HepG2 (cell line): ENCODE measurements at regions not wholly inside any gene's neighbourhood (a gene's known extent, or its start where the extent isn't known, plus 50 kb on each side); places are given as distances from the start of the nearest gene placed in this dataset.

Source experiments
- ATAC-seq: fragments of 200-7000 bp; cut with Tn5 transposase; 3 replicates; pipeline ENCODE4 v1.9.1; 2020; ENCODE audit warnings: mild to moderate bottlenecking, moderate library complexity
- BruUV-seq: library from RNA; stranded (reverse); fragments of 400-500 nt; replicated peaks from 2 replicates; lab custom pipeline; 2021; lab: Mats Ljungman, UMichigan
- CTCF ChIA-PET: fragments of 300-600 bp; formaldehyde crosslinking; extraction: SDS; loops from one replicate; lab custom pipeline; 2021; ENCODE audit warnings: low total read pairs, inconsistent platforms, low intra/inter-chr PET ratio; lab: Yijun Ruan, JAX
- POLR2A ChIA-PET: fragments of 350-600 bp; sonication (Branson Sonifier 250); formaldehyde crosslinking; loops from one replicate; lab custom pipeline; 2020; ENCODE audit warnings: antibody characterized with exemption, inconsistent platforms; lab: Yijun Ruan, JAX
- DNase-seq: peaks from one replicate; pipeline ENCODE4 v3.0.0-alpha.2; 2015; ENCODE audit warnings: low spot score
- FAIRE-seq: peaks from 3 replicates; lab custom pipeline; 2011; peaks lifted over from hg19 to GRCh38; lab: Jason Lieb, UNC
- H2AFZ ChIP-seq: one replicate; pipeline ENCODE4 v1.6.1; 2011; ENCODE audit warnings: low read length, inconsistent platforms
- H3K27ac ChIP-seq: fragments of 300-600 bp; 3 replicates; pipeline ENCODE4 v1.8.0; 2011; ENCODE audit warnings: mixed run types, mild to moderate bottlenecking, mixed read lengths, low read length, inconsistent platforms; ENCODE audit not compliant: insufficient read depth; ENCODE audit errors: extremely low read length
- H3K27me3 ChIP-seq, 2 experiments: fragments of 200-600 bp in 1 of 2; 2 replicates in 1 of 2; 3 replicates in 1 of 2; pipeline versions ENCODE4 v1.6.0 to v1.8.0; 2011; ENCODE audit warnings: low read length in 2 of 2, mild to moderate bottlenecking in 2 of 2, moderate library complexity in 2 of 2, inconsistent platforms in 1 of 2; ENCODE audit not compliant: insufficient read depth in 2 of 2, control insufficient read depth in 1 of 2
- H3K36me3 ChIP-seq, 2 experiments: fragments of 200-600 bp in 1 of 2; replicated peaks in 1 of 2; 2 replicates in 1 of 2; 3 replicates in 1 of 2; pipeline versions ENCODE4 v1.5.1 to v1.8.0; 2011; ENCODE audit warnings: low read length in 2 of 2, inconsistent platforms in 1 of 2; ENCODE audit not compliant: insufficient read depth in 2 of 2, control insufficient read depth in 1 of 2
- H3K4me1 ChIP-seq: 2 replicates; pipeline ENCODE4 v1.5.1; 2012; ENCODE audit warnings: low read length, inconsistent platforms; ENCODE audit not compliant: insufficient read depth
- H3K4me2 ChIP-seq: 2 replicates; pipeline ENCODE4 v1.6.0; 2011; ENCODE audit warnings: low read depth, low read length, inconsistent platforms
- H3K4me3 ChIP-seq, 3 experiments: fragments of 200-600 bp in 1 of 3; sonication (generic), shearing (Covaris generic) in 1 of 3; replicated peaks in 1 of 3; 2 replicates each; pipeline ENCODE4 v1.5.1; 2011 to 2016; ENCODE audit warnings: low read length in 3 of 3, inconsistent platforms in 2 of 3, low read depth in 2 of 3, mild to moderate bottlenecking in 2 of 3, control low read depth in 1 of 3, mixed read lengths in 1 of 3; ENCODE audit not compliant: insufficient read depth in 1 of 3
- H3K79me2 ChIP-seq: one replicate; pipeline ENCODE4 v1.6.1; 2011; ENCODE audit warnings: low read length, inconsistent platforms; ENCODE audit not compliant: insufficient read depth
- H3K9ac ChIP-seq: 2 replicates; pipeline ENCODE4 v1.6.0; 2011; ENCODE audit warnings: mild to moderate bottlenecking, low read depth, low read length, inconsistent platforms; ENCODE audit not compliant: insufficient read depth
- H3K9me3 ChIP-seq: 2 replicates; pipeline ENCODE4 v1.5.1; 2012; ENCODE audit warnings: mild to moderate bottlenecking, low read length
- H4K20me1 ChIP-seq: 2 replicates; pipeline ENCODE4 v1.6.0; 2011; ENCODE audit warnings: inconsistent platforms, mild to moderate bottlenecking, low read length, moderate library complexity; ENCODE audit not compliant: insufficient read depth
- FOXJ3 ChIP-seq: sonication (generic); formaldehyde crosslinking; IDR thresholded peaks from 2 replicates; pipeline ENCODE4 v1.4.0; 2020; ENCODE audit warnings: missing genetic modification reagents, mild to moderate bottlenecking, borderline replicate concordance
- MLXIP ChIP-seq: sonication (generic); formaldehyde crosslinking; IDR thresholded peaks from 2 replicates; pipeline ENCODE4 v1.9.0; 2021; ENCODE audit warnings: missing genetic modification reagents, borderline replicate concordance
- MNT ChIP-seq: fragments of 450-650 bp; IDR thresholded peaks from 2 replicates; pipeline ENCODE4 v1.6.1; 2016
- ZKSCAN5 ChIP-seq: sonication (generic); formaldehyde crosslinking; IDR thresholded peaks from 2 replicates; pipeline ENCODE4 v1.5.1; 2020; ENCODE audit warnings: mild to moderate bottlenecking, missing genetic modification reagents
- ZNF232 ChIP-seq: sonication (generic); formaldehyde crosslinking; IDR thresholded peaks from 2 replicates; pipeline ENCODE4 v1.4.0; 2020; ENCODE audit warnings: missing genetic modification reagents, borderline replicate concordance
- ZNF256 ChIP-seq: sonication (generic); formaldehyde crosslinking; conservative IDR thresholded peaks from 2 replicates; pipeline ENCODE4 v1.4.0; 2020; ENCODE audit warnings: missing genetic modification reagents
- ZNF446 ChIP-seq: sonication (generic); formaldehyde crosslinking; IDR thresholded peaks from 2 replicates; pipeline ENCODE4 v1.5.0; 2020; ENCODE audit warnings: mild to moderate bottlenecking, missing genetic modification reagents
- ZNF496 ChIP-seq: sonication (generic); formaldehyde crosslinking; IDR thresholded peaks from 2 replicates; pipeline ENCODE4 v1.8.1; 2023; ENCODE audit warnings: mild to moderate bottlenecking, moderate library complexity, missing genetic modification reagents; ENCODE audit not compliant: insufficient replicate concordance
- ZNF660 ChIP-seq: sonication (generic); formaldehyde crosslinking; IDR thresholded peaks from 2 replicates; pipeline ENCODE4 v1.5.1; 2020; ENCODE audit warnings: mild to moderate bottlenecking, low read depth, missing genetic modification reagents, borderline replicate concordance
- WGBS: methylation state at CpG from one replicate; pipeline ENCODE4 v1.1.6; 2017; ENCODE audit warnings: low lambda C conversion rate; 5-methylcytosine and 5-hydroxymethylcytosine counted together
- in situ Hi-C: cut with HindIII; loops from 2 replicates; pipeline ENCODE4 v1.10.0; 2017; ENCODE audit warnings: low pct_unique_long_range_greater_than_20kb; ENCODE audit not compliant: extremely low pct_ligation_motif_present
- intact Hi-C: fragments of 100-400 bp; cut with micrococcal nuclease; formaldehyde crosslinking; loops from one replicate; pipeline ENCODE4 v1.10.0; 2022; ENCODE audit not compliant: unreplicated experiment

- Histone ChIP-seq H3K79me2 (no peaks in the 10 kb centered on the region), H3K36me3 (no peaks in the 10 kb centered on the region), H3K27me3 (peaks cover 0 to 9% of the 10 kb centered on the region in 2 experiments; a peak in 2 of 5 replicates), H3K4me3 (no peak overlapping the region), H3K27ac (no peak overlapping the region), H4K20me1 (no peaks in the 10 kb centered on the region), H3K4me2 (no peak overlapping the region), H2AFZ (no peak overlapping the region), H3K4me1 (no peaks in the 10 kb centered on the region), H3K9ac (no peak overlapping the region), H3K9me3 (no peaks in the 10 kb centered on the region)
- TF ChIP-seq ZNF660 (CRISPR knock-in tag) = no peak
- no peak for TF ChIP-seq ZNF446 (CRISPR knock-in tag)
- intact Hi-C loops (no loop called here), in situ Hi-C loops (no loop called here)
- ChIA-PET POLR2A (no interaction called here), CTCF (no interaction called here)
- DNase-seq (no peak), ATAC-seq (no peak), FAIRE-seq (no peak)
- 44% methylated on average over 1 of the region's 1 CpG for WGBS
- no TSS peak for BruUV-seq
These were observed 96.3 kb upstream of the C1QTNF9B start for GRCh38 chr13:23993680-23993985.

GRCh38 chr13:23995283-23996073, 98.2 kb upstream of the C1QTNF9B start:
- Histone ChIP-seq H3K4me3 (no peak overlapping the region), H3K9me3 (no peaks in the 10 kb centered on the region), H3K9ac (no peak overlapping the region), H2AFZ (no peak overlapping the region), H3K4me2 (no peak overlapping the region), H3K36me3 (no peaks in the 10 kb centered on the region), H3K79me2 (no peaks in the 10 kb centered on the region), H3K27ac (no peak overlapping the region), H3K27me3 (peaks cover 0 to 9% of the 10 kb centered on the region in 2 experiments; a peak in 2 of 5 replicates), H4K20me1 (no peaks in the 10 kb centered on the region), H3K4me1 (no peaks in the 10 kb centered on the region)
- intact Hi-C loops (no loop called here), in situ Hi-C loops (no loop called here)
- ATAC-seq (no peak), DNase-seq (no peak), FAIRE-seq (no peak)
- POLR2A ChIA-PET = no interaction called here
- CTCF ChIA-PET = no interaction called here
- no TSS peak for BruUV-seq
- WGBS = 2% methylated on average over 6 of the region's 6 CpGs
- TF ChIP-seq ZNF256 (CRISPR knock-in tag) (no peak), ZNF232 (CRISPR knock-in tag) (no peak), FOXJ3 (CRISPR knock-in tag) (no peak), ZKSCAN5 (CRISPR knock-in tag) (no peak), MNT (no peak), ZNF496 (CRISPR knock-in tag) (no peak), MLXIP (no peak)
